ENCODE measurements at regions not wholly inside any gene's neighbourhood (a gene's known extent, or its start where the extent isn't known, plus 50 kb on each side); places are given as distances from the start of the nearest gene placed in this dataset.
A peak's percentile ranks its signal among the peaks of the same experiment; 100 is the strongest.

GRCh38 chr12:124726596-124727263 lies 136.9 kb downstream of the SCARB1 start:
- DNase-seq = no peak

- no peak for DNase-seq
These were observed 137.9 kb downstream of the SCARB1 start for GRCh38 chr12:124725597-124726237.

GRCh38 chr12:124725099-124725498 lies 138.6 kb downstream of the SCARB1 start:
- DNase-seq = no peak

GRCh38 chr12:124722878-124723277 lies 140.8 kb downstream of the SCARB1 start:
- no peak for DNase-seq

- no peak for DNase-seq
These were observed 142.0 kb downstream of the SCARB1 start for GRCh38 chr12:124721501-124722162.

GRCh38 chr12:124720681-124721500 lies 142.8 kb downstream of the SCARB1 start:
- DNase-seq = peak; percentile 96 to 97

GRCh38 chr12:124720004-124720680 lies 143.5 kb downstream of the SCARB1 start:
- DNase-seq = peak; percentile 80 to 83

- no peak for DNase-seq
These were observed 144.4 kb downstream of the SCARB1 start for GRCh38 chr12:124719231-124719630.

GRCh38 chr12:124718458-124718857 lies 145.2 kb downstream of the SCARB1 start:
- no peak for DNase-seq

- no peak for DNase-seq
These were observed 145.6 kb downstream of the SCARB1 start for GRCh38 chr12:124718036-124718435.

- no peak for DNase-seq
These were observed 146.3 kb downstream of the SCARB1 start for GRCh38 chr12:124717318-124717717.

- DNase-seq = peak; percentile 48 to 66
These were observed 147.2 kb downstream of the SCARB1 start for GRCh38 chr12:124716208-124717130.

- DNase-seq = peak in 1 of 2 experiments; percentile 29
These were observed 147.9 kb upstream of the NCOR2 start for GRCh38 chr12:124715121-124715990.

GRCh38 chr12:124713436-124714082 lies 146.1 kb upstream of the NCOR2 start:
- DNase-seq = no peak

GRCh38 chr12:124713041-124713435 lies 145.6 kb upstream of the NCOR2 start:
- no peak for DNase-seq

- DNase-seq = no peak
These were observed 143.9 kb upstream of the NCOR2 start for GRCh38 chr12:124711344-124711743.

GRCh38 chr12:124709722-124710687 lies 142.6 kb upstream of the NCOR2 start:
- peak; percentile 45 to 81 for DNase-seq

GRCh38 chr12:124707316-124707715 lies 139.9 kb upstream of the NCOR2 start:
- no peak for DNase-seq

GRCh38 chr12:124706363-124706762 lies 139.0 kb upstream of the NCOR2 start:
- no peak for DNase-seq
